Peyer's patch (tissue), 4 donors: ENCODE measurements at regions not wholly inside any gene's neighbourhood (a gene's known extent, or its start where the extent isn't known, plus 50 kb on each side); places are given as distances from the start of the nearest gene placed in this dataset.

Experiments used
- POLR2A ChIP-seq, 2 donors: fragments of 450-650 bp; IDR thresholded peaks; one replicate each; pipeline ENCODE4 v1.5.1; 2017; ENCODE audit warnings: antibody characterized with exemption in 2 of 2, mild to moderate bottlenecking in 2 of 2, moderate library complexity in 2 of 2
- TF ChIP-seq, protein P1 (sequence below), 6 experiments: fragments of 450-650 bp in 4 of 6; fragments of 200-600 bp in 2 of 6; sonication (generic) in 1 of 6; IDR thresholded peaks; one replicate each; pipeline ENCODE4 v1.5.1; 2017 to 2019; ENCODE audit warnings: antibody characterized with exemption in 6 of 6, mild to moderate bottlenecking in 3 of 6, moderate library complexity in 1 of 6

DNA sequence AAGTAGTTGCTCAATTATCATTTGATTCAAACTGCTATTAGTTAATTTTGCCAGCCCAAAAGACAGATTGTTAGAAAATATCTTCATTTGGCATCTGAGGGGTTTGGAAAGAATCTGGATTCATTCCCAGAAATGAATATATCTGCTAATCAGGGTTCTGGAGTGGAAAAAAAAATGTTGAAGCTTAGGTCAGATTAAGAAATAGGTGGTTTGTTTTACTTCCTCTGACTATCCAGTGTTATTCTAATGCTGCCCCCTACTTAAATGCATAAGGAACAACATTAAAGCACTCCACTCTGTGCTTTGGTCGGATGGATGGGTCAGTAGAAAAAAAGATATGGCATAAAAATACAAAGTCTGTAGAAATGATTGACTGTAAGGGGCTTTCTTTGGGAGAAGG, 89.0 kb downstream of the LUZP4 start:
- TF ChIP-seq, protein P1, sequence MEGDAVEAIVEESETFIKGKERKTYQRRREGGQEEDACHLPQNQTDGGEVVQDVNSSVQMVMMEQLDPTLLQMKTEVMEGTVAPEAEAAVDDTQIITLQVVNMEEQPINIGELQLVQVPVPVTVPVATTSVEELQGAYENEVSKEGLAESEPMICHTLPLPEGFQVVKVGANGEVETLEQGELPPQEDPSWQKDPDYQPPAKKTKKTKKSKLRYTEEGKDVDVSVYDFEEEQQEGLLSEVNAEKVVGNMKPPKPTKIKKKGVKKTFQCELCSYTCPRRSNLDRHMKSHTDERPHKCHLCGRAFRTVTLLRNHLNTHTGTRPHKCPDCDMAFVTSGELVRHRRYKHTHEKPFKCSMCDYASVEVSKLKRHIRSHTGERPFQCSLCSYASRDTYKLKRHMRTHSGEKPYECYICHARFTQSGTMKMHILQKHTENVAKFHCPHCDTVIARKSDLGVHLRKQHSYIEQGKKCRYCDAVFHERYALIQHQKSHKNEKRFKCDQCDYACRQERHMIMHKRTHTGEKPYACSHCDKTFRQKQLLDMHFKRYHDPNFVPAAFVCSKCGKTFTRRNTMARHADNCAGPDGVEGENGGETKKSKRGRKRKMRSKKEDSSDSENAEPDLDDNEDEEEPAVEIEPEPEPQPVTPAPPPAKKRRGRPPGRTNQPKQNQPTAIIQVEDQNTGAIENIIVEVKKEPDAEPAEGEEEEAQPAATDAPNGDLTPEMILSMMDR (IDR thresholded peaks at IDR 0.05) = no peak
- no peak for TF ChIP-seq POLR2A (IDR thresholded peaks at IDR 0.05)
